ENCODE measurements at regions not wholly inside any gene's neighbourhood (a gene's known extent, or its start where the extent isn't known, plus 50 kb on each side); places are given as distances from the start of the nearest gene placed in this dataset.

GRCh38 chr1:23614032-23614660 lies 54.8 kb upstream of the ID3 start:
- no peak overlapping the region for H3K27ac ChIP-seq
- TF ChIP-seq CTCF (conservative IDR thresholded peaks at IDR 0.05), result no peak

GRCh38 chr1:23613191-23614031 lies 54.1 kb upstream of the ID3 start:
- no peak overlapping the region for H3K27ac ChIP-seq
- TF ChIP-seq CTCF (conservative IDR thresholded peaks at IDR 0.05), result no peak

- no peak for TF ChIP-seq CTCF (conservative IDR thresholded peaks at IDR 0.05)
- H3K27ac ChIP-seq, result no peak overlapping the region
These were observed 52.5 kb upstream of the ID3 start for GRCh38 chr1:23611601-23612327.

GRCh38 chr1:23610677-23611076 lies 51.4 kb upstream of the ID3 start:
- no peak for TF ChIP-seq CTCF (conservative IDR thresholded peaks at IDR 0.05)
- no peak overlapping the region for H3K27ac ChIP-seq

- no peak overlapping the region for H3K27ac ChIP-seq
These were observed 50.7 kb upstream of the ID3 start for GRCh38 chr1:23609971-23610370.

More at GRCh38 chr1:23609971-23610370, 50.7 kb upstream of the ID3 start:
- no peak for TF ChIP-seq CTCF (conservative IDR thresholded peaks at IDR 0.05)
